Tibial artery (tissue), 4 donors: ENCODE measurements at regions not wholly inside any gene's neighbourhood (a gene's known extent, or its start where the extent isn't known, plus 50 kb on each side); places are given as distances from the start of the nearest gene placed in this dataset.

ENCODE experiments used
- DNase-seq, 2 donors: peaks; one replicate each; pipeline ENCODE4 v3.0.0-alpha.2; 2019
- H3K27ac ChIP-seq, 2 donors: fragments of 200-600 bp; sonication (generic) in 1 of 2; 1 replicate in 1 of 2; 2 replicates in 1 of 2; pipeline ENCODE4 v1.5.1; 2018 to 2019; ENCODE audit warnings: mild to moderate bottlenecking in 1 of 2
- H3K27me3 ChIP-seq, 2 donors: fragments of 200-600 bp; sonication (generic) in 1 of 2; one replicate each; pipeline versions ENCODE4 v1.5.1 to v1.6.0; 2016 to 2019
- H3K36me3 ChIP-seq, 3 donors: fragments of 200-600 bp; sonication (generic) in 2 of 3; one replicate each; pipeline ENCODE4 v1.5.1; 2016 to 2019; ENCODE audit warnings: mild to moderate bottlenecking in 2 of 3
- H3K4me1 ChIP-seq, 4 donors: fragments of 200-600 bp; sonication (generic) in 2 of 4; 1 replicate in 3 of 4; 2 replicates in 1 of 4; pipeline ENCODE4 v1.5.1; 2016 to 2019
- H3K4me3 ChIP-seq, 2 donors: fragments of 200-600 bp; sonication (generic) in 1 of 2; 1 replicate in 1 of 2; 2 replicates in 1 of 2; pipeline ENCODE4 v1.5.1; 2018 to 2019; ENCODE audit warnings: mild to moderate bottlenecking in 2 of 2
- H3K9me3 ChIP-seq, 3 donors: fragments of 200-600 bp; sonication (generic) in 1 of 3; one replicate each; pipeline ENCODE4 v1.5.1; 2016 to 2019
- CTCF ChIP-seq, 2 experiments: fragments of 200-600 bp in 1 of 2; fragments of 450-650 bp in 1 of 2; IDR thresholded peaks; one replicate each; pipeline ENCODE4 v1.5.1; 2017 to 2019; ENCODE audit warnings: antibody characterized with exemption in 2 of 2, mild to moderate bottlenecking in 1 of 2, moderate library complexity in 1 of 2
- intact Hi-C: fragments of 100-400 bp; cut with DNase I; formaldehyde crosslinking; loops from one replicate; pipeline ENCODE4 v1.15.0; 2023; ENCODE audit warnings: low total_unique reads

- no peak for DNase-seq
- Histone ChIP-seq H3K27me3 (no peaks in the 10 kb centered on the region), H3K9me3 (no peaks in the 10 kb centered on the region), H3K4me3 (no peak overlapping the region), H3K36me3 (peaks cover 0 to 4% (median 0%) of the 10 kb centered on the region in 3 donors), H3K27ac (no peak overlapping the region), H3K4me1 (no peaks in the 10 kb centered on the region)
- intact Hi-C loops = no loop called here
- TF ChIP-seq CTCF (IDR thresholded peaks at IDR 0.05) = no peak
Measured at GRCh38 chr5:120231563-120231962, 232.5 kb upstream of the PRR16 start.

- peaks cover 0 to 4% (median 0%) of the 10 kb centered on the region in 3 donors for H3K36me3 ChIP-seq
- H3K27me3 ChIP-seq = no peaks in the 10 kb centered on the region
- DNase-seq = no peak
- H3K9me3 ChIP-seq = no peaks in the 10 kb centered on the region
- H3K4me3 ChIP-seq = no peak overlapping the region
- intact Hi-C loops = no loop called here
- no peak overlapping the region for H3K27ac ChIP-seq
- TF ChIP-seq CTCF (IDR thresholded peaks at IDR 0.05) = no peak
- no peaks in the 10 kb centered on the region for H3K4me1 ChIP-seq
Measured at GRCh38 chr5:120236360-120236759, 227.7 kb upstream of the PRR16 start.

GRCh38 chr5:120239086-120239485 is 225.0 kb upstream of the PRR16 start:
- no peak overlapping the region for H3K4me3 ChIP-seq
- intact Hi-C loops = no loop called here
- no peaks in the 10 kb centered on the region for H3K4me1 ChIP-seq
- DNase-seq = no peak
- no peaks in the 10 kb centered on the region for H3K9me3 ChIP-seq
- no peak for TF ChIP-seq CTCF (IDR thresholded peaks at IDR 0.05)
- no peaks in the 10 kb centered on the region for H3K36me3 ChIP-seq
- H3K27ac ChIP-seq = no peak overlapping the region
- no peaks in the 10 kb centered on the region for H3K27me3 ChIP-seq

- H3K27ac ChIP-seq = no peak overlapping the region
- no peak overlapping the region for H3K4me3 ChIP-seq
- DNase-seq = no peak
- no peak for TF ChIP-seq CTCF (IDR thresholded peaks at IDR 0.05)
- H3K4me1 ChIP-seq = no peaks in the 10 kb centered on the region
- H3K9me3 ChIP-seq = no peaks in the 10 kb centered on the region
- no peaks in the 10 kb centered on the region for H3K27me3 ChIP-seq
- intact Hi-C loops = no loop called here
- no peaks in the 10 kb centered on the region for H3K36me3 ChIP-seq
Measured at GRCh38 chr5:120240706-120241105, 223.4 kb upstream of the PRR16 start.

- no peak for DNase-seq
- Histone ChIP-seq H3K27me3 (no peaks in the 10 kb centered on the region), H3K4me1 (no peaks in the 10 kb centered on the region), H3K9me3 (no peaks in the 10 kb centered on the region), H3K27ac (no peak overlapping the region), H3K36me3 (no peaks in the 10 kb centered on the region), H3K4me3 (no peak overlapping the region)
- TF ChIP-seq CTCF (IDR thresholded peaks at IDR 0.05) = no peak
- intact Hi-C loops = no loop called here
Measured at GRCh38 chr5:120241400-120241799, 222.7 kb upstream of the PRR16 start.

- TF ChIP-seq CTCF (IDR thresholded peaks at IDR 0.05) = no peak
- intact Hi-C loops = no loop called here
- H3K27ac ChIP-seq = no peak overlapping the region
- no peaks in the 10 kb centered on the region for H3K4me1 ChIP-seq
- H3K4me3 ChIP-seq = no peak overlapping the region
- no peaks in the 10 kb centered on the region for H3K36me3 ChIP-seq
- H3K27me3 ChIP-seq = no peaks in the 10 kb centered on the region
- DNase-seq = no peak
- no peaks in the 10 kb centered on the region for H3K9me3 ChIP-seq
Measured at GRCh38 chr5:120251898-120252297, 212.2 kb upstream of the PRR16 start.
